ENCODE measurements at regions not wholly inside any gene's neighbourhood (a gene's known extent, or its start where the extent isn't known, plus 50 kb on each side); places are given as distances from the start of the nearest gene placed in this dataset.

DNA sequence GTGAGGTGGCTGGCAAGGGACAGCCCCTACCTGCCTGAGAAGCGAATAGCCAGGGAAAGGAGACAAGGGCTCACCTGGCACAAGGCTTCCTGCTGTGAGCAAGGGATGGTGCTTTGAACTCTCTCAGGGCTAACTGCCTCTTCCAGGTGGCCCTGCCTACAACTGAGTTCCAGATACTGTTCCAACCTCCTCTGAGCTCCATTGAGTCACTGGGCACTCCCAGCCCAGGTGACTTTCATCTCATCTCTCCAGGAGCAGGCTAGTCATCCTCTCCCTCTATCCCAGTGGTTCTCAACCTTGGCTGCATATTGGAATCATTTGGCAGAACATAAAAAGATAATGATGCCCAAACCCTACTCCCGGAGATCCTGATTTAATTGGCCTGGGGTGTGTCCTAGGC, 374.0 kb upstream of the ZFP64 start:
- H3K36me3 ChIP-seq (replicated peaks) = no peaks in the 10 kb centered on the region
- TF ChIP-seq, protein P1, sequence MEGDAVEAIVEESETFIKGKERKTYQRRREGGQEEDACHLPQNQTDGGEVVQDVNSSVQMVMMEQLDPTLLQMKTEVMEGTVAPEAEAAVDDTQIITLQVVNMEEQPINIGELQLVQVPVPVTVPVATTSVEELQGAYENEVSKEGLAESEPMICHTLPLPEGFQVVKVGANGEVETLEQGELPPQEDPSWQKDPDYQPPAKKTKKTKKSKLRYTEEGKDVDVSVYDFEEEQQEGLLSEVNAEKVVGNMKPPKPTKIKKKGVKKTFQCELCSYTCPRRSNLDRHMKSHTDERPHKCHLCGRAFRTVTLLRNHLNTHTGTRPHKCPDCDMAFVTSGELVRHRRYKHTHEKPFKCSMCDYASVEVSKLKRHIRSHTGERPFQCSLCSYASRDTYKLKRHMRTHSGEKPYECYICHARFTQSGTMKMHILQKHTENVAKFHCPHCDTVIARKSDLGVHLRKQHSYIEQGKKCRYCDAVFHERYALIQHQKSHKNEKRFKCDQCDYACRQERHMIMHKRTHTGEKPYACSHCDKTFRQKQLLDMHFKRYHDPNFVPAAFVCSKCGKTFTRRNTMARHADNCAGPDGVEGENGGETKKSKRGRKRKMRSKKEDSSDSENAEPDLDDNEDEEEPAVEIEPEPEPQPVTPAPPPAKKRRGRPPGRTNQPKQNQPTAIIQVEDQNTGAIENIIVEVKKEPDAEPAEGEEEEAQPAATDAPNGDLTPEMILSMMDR (IDR thresholded peaks at IDR 0.05; ENCODE audit: low read depth, low read length, missing control alignments) = no peak
- in situ Hi-C loops (cut with HindIII; ENCODE audit: low pct_ligation_motif_present, low sequenced_read_pairs) = no loop called here
- no peak overlapping the region for H3K27ac ChIP-seq
- no peak for DNase-seq
- no peak overlapping the region for H3K4me3 ChIP-seq (ENCODE audit: low read depth, low read length)
- H3K27me3 ChIP-seq (replicated peaks) = no peaks in the 10 kb centered on the region

DNA sequence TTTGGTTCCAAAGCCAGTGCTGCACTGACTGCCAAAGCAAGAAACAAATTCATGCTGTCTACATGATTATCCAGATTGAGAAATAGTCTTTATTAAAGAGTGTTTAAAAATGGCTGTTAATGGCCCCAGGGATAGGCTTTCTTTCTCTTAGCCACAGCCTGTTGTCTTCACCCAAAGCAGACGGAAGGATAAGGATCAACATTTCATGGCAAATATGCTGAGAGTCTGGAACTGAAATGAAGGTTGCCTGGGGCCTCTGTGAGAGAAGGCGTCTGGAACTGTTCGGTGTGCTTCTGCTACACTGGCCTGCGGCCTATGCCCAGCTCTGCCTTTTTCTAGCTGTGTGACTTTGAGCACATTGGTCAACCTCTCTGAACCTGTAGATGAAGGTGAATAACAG, 373.0 kb upstream of the ZFP64 start:
- H3K27ac ChIP-seq = no peak overlapping the region
- H3K27me3 ChIP-seq (replicated peaks) = no peaks in the 10 kb centered on the region
- no peak for DNase-seq
- TF ChIP-seq, protein P1 (IDR thresholded peaks at IDR 0.05; ENCODE audit: low read depth, low read length, missing control alignments) = no peak
- no peak overlapping the region for H3K4me3 ChIP-seq (ENCODE audit: low read depth, low read length)
- no peaks in the 10 kb centered on the region for H3K36me3 ChIP-seq (replicated peaks)
- in situ Hi-C loops (cut with HindIII; ENCODE audit: low pct_ligation_motif_present, low sequenced_read_pairs) = no loop called here

DNA sequence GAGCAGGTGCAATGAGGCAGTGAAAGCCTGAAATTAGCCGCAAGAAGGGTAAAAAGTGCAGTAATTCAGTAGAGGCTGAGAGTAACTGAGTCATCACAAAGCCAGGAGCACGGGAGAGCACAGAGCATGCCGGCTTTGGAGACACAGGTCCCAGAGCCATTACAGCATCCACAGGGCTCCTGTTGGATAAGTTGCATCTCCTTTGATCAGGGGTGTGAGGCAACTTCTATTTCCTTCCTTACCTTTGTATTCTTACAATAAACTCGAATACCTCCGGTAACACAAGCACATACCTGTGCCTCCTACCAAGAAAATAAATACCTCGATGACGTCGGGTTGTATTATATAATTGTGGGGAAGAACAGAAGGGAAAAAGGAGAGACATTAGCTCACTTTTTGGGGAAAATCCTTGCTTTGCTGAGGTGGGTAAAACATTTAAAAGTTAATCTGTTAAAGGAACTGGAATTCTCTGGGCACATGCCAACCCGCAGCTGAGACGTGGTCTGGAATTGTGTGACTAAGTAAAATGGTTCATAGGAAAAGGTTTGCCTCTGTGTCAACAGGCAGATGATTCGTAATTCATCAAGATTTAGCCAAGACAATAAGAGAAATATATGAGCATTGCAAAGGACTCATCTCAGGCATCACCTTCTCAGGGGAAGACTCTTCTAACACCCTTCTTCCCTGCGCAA, 360.7 kb upstream of the ZFP64 start:
- Histone ChIP-seq H3K27me3 (replicated peaks) (no peaks in the 10 kb centered on the region), H3K27ac (no peak overlapping the region), H3K4me3 (ENCODE audit: low read depth, low read length) (no peak overlapping the region), H3K36me3 (replicated peaks) (no peaks in the 10 kb centered on the region)
- TF ChIP-seq, protein P1 (IDR thresholded peaks at IDR 0.05; ENCODE audit: low read depth, low read length, missing control alignments) = no peak
- in situ Hi-C loops (cut with HindIII; ENCODE audit: low pct_ligation_motif_present, low sequenced_read_pairs) = no loop called here
- DNase-seq = no peak

DNA sequence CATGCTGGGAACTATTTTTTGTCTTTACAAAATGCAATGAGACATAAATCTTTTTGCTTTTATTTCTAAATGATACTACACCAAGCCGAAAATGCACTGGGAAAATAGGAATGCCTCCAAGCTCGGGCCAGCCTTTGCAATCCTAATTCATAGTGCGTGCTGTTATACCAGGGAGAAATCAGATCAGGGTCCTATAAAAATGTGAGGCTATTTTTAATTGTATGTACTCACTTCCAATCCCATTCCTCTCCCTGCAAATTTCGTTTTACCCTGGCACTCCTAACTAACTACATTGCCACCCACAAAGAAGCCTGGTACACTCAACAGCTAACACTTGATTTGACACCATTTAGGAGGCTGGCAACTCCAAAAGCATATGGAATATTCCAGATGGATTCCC, 350.6 kb upstream of the ZFP64 start:
- in situ Hi-C loops (cut with HindIII; ENCODE audit: low pct_ligation_motif_present, low sequenced_read_pairs) = no loop called here
- DNase-seq = no peak
- H3K27ac ChIP-seq = no peak overlapping the region
- no peaks in the 10 kb centered on the region for H3K36me3 ChIP-seq (replicated peaks)
- no peaks in the 10 kb centered on the region for H3K27me3 ChIP-seq (replicated peaks)
- no peak overlapping the region for H3K4me3 ChIP-seq (ENCODE audit: low read depth, low read length)
- TF ChIP-seq, protein P1 (IDR thresholded peaks at IDR 0.05; ENCODE audit: low read depth, low read length, missing control alignments) = no peak

DNA sequence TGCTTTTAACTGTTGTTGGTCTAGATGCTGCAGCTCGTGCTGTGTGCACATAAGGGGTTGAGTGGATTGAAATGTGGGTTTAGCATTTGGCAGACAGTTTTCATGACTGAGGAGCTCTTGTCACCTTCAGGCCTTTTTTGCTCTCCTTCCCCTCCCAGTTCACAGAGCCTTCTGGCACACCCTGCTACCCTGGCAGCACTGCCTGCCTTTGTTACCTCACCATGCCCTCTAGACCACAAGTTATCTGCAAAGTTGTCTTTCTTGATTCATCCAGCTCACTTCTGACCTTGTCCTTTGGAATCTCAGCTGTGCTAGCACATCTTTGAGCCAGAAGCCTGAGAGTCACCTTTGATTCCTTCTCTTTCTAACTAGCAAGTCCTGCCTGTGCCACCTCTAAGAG, 348.9 kb upstream of the ZFP64 start:
- Histone ChIP-seq H3K27ac (no peak overlapping the region), H3K36me3 (replicated peaks) (no peaks in the 10 kb centered on the region), H3K27me3 (replicated peaks) (no peaks in the 10 kb centered on the region), H3K4me3 (ENCODE audit: low read depth, low read length) (no peak overlapping the region)
- no peak for DNase-seq
- in situ Hi-C loops (cut with HindIII; ENCODE audit: low pct_ligation_motif_present, low sequenced_read_pairs) = no loop called here
- TF ChIP-seq, protein P1 (IDR thresholded peaks at IDR 0.05; ENCODE audit: low read depth, low read length, missing control alignments) = no peak

DNA sequence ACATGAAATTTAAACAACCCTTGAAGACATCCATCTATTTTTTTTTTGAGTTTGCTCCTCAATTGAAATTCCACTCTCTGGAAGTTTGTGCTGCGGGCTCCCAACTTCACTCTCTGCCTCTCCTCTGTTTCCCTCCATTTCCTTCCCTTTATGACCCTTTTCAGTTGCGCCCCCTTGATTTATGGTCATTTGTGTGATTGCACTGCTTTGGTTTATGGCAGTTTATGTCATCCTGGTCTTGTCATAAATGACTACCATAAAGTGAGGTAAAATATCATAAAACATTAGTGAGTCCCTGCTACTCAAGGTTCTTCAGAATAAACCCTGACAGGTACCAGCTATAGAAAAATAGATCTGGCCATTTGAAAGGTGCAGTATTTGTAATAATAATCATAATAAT, 348.3 kb upstream of the ZFP64 start:
- Histone ChIP-seq H3K27ac (no peak overlapping the region), H3K4me3 (ENCODE audit: low read depth, low read length) (no peak overlapping the region), H3K36me3 (replicated peaks) (no peaks in the 10 kb centered on the region), H3K27me3 (replicated peaks) (no peaks in the 10 kb centered on the region)
- TF ChIP-seq, protein P1 (IDR thresholded peaks at IDR 0.05; ENCODE audit: low read depth, low read length, missing control alignments) = no peak
- DNase-seq = no peak
- in situ Hi-C loops (cut with HindIII; ENCODE audit: low pct_ligation_motif_present, low sequenced_read_pairs) = no loop called here

Measured in brain microvascular endothelial cell (primary cell).